ENCODE measurements at regions not wholly inside any gene's neighbourhood (a gene's known extent, or its start where the extent isn't known, plus 50 kb on each side); places are given as distances from the start of the nearest gene placed in this dataset.

GRCh38 chr5:164170814-164171213 lies 665.4 kb downstream of the MAT2B start:
- TF ChIP-seq CTCF (conservative IDR thresholded peaks at IDR 0.05; ENCODE audit: low read length) (no peak), EZH2phosphoT487 (IDR thresholded peaks at IDR 0.05; ENCODE audit: borderline replicate concordance, low read depth, low read length) (no peak)
